ENCODE measurements at regions not wholly inside any gene's neighbourhood (a gene's known extent, or its start where the extent isn't known, plus 50 kb on each side); places are given as distances from the start of the nearest gene placed in this dataset.

DNA sequence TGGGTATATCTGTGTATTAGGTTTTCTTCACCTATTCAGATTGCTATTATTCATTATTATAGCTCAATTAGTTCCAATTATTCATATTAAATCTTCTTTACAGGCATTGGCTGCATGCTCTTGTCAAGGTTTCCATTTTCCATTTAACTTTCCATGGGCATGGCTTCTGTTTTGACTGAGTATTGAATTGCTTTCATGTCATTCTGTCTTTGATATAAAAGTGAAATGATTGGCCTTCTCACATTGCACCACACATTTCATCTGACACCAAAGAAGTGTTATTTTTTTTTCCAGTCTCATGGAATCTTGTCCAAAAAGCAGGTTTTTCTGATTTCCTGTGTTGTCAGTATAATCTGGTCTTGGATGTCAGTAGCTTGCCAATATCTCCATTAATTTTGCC is 1244.3 kb downstream of the RAPGEF2 start:
- TF ChIP-seq TCF7 (CRISPR knock-in tag; IDR thresholded peaks at IDR 0.05; ENCODE audit: low read depth) (no peak), FOXJ3 (CRISPR knock-in tag; IDR thresholded peaks at IDR 0.05; ENCODE audit: borderline replicate concordance) (no peak)
- TF ChIP-seq, protein P1, sequence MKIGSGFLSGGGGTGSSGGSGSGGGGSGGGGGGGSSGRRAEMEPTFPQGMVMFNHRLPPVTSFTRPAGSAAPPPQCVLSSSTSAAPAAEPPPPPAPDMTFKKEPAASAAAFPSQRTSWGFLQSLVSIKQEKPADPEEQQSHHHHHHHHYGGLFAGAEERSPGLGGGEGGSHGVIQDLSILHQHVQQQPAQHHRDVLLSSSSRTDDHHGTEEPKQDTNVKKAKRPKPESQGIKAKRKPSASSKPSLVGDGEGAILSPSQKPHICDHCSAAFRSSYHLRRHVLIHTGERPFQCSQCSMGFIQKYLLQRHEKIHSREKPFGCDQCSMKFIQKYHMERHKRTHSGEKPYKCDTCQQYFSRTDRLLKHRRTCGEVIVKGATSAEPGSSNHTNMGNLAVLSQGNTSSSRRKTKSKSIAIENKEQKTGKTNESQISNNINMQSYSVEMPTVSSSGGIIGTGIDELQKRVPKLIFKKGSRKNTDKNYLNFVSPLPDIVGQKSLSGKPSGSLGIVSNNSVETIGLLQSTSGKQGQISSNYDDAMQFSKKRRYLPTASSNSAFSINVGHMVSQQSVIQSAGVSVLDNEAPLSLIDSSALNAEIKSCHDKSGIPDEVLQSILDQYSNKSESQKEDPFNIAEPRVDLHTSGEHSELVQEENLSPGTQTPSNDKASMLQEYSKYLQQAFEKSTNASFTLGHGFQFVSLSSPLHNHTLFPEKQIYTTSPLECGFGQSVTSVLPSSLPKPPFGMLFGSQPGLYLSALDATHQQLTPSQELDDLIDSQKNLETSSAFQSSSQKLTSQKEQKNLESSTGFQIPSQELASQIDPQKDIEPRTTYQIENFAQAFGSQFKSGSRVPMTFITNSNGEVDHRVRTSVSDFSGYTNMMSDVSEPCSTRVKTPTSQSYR (CRISPR knock-in tag; IDR thresholded peaks at IDR 0.05): no peak
- TF ChIP-seq, protein P2, sequence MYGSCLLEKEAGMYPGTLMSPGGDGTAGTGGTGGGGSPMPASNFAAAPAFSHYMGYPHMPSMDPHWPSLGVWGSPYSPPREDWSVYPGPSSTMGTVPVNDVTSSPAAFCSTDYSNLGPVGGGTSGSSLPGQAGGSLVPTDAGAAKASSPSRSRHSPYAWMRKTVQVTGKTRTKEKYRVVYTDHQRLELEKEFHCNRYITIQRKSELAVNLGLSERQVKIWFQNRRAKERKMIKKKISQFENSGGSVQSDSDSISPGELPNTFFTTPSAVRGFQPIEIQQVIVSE (CRISPR knock-in tag; IDR thresholded peaks at IDR 0.05; ENCODE audit: borderline replicate concordance): no peak
- TF ChIP-seq, protein P3, sequence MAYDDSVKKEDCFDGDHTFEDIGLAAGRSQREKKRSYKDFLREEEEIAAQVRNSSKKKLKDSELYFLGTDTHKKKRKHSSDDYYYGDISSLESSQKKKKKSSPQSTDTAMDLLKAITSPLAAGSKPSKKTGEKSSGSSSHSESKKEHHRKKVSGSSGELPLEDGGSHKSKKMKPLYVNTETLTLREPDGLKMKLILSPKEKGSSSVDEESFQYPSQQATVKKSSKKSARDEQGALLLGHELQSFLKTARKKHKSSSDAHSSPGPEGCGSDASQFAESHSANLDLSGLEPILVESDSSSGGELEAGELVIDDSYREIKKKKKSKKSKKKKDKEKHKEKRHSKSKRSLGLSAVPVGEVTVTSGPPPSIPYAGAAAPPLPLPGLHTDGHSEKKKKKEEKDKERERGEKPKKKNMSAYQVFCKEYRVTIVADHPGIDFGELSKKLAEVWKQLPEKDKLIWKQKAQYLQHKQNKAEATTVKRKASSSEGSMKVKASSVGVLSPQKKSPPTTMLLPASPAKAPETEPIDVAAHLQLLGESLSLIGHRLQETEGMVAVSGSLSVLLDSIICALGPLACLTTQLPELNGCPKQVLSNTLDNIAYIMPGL (CRISPR knock-in tag; IDR thresholded peaks at IDR 0.05): no peak
- TF ChIP-seq, protein P4, sequence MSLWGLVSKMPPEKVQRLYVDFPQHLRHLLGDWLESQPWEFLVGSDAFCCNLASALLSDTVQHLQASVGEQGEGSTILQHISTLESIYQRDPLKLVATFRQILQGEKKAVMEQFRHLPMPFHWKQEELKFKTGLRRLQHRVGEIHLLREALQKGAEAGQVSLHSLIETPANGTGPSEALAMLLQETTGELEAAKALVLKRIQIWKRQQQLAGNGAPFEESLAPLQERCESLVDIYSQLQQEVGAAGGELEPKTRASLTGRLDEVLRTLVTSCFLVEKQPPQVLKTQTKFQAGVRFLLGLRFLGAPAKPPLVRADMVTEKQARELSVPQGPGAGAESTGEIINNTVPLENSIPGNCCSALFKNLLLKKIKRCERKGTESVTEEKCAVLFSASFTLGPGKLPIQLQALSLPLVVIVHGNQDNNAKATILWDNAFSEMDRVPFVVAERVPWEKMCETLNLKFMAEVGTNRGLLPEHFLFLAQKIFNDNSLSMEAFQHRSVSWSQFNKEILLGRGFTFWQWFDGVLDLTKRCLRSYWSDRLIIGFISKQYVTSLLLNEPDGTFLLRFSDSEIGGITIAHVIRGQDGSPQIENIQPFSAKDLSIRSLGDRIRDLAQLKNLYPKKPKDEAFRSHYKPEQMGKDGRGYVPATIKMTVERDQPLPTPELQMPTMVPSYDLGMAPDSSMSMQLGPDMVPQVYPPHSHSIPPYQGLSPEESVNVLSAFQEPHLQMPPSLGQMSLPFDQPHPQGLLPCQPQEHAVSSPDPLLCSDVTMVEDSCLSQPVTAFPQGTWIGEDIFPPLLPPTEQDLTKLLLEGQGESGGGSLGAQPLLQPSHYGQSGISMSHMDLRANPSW (CRISPR knock-in tag; conservative IDR thresholded peaks at IDR 0.05; ENCODE audit: low read depth): no peak
- Mint-ChIP-seq H3K4me3 (no peak overlapping the region), H3K4me1 (no peaks in the 10 kb centered on the region), H3K9me3 (no peaks in the 10 kb centered on the region; the same call in 1 of the 2 replicates), H3K36me3 (no peaks in the 10 kb centered on the region), H3K27me3 (ENCODE audit: low read depth) (no peaks in the 10 kb centered on the region), H3K27ac (no peak overlapping the region)
- ChIA-PET CTCF (no interaction called here), POLR2A (no interaction called here)
- no peak for DNase-seq (ENCODE audit: low spot score)
- ATAC-seq: no peak

DNA sequence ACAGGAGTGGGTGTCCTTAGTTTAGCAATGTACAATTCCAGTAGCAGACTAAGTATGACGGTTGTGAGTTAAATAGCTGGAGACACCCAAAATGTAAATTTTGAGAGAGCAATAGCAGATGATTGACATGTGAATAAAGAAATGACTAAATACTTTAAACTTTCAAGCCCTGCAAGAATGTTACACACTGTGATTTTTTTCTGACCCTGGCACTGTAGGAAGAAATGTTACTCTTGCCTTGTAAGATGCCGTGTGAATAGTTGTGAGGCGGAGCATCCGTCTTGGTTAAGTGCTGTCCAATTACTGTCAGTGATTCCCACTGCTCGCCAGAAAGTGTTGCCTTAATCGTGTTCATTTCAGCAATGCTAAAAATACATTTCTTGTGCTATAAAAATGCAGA is 1248.1 kb downstream of the RAPGEF2 start:
- ATAC-seq: no peak
- H3K9me3 Mint-ChIP-seq: 0 out of 2 replicates have a peak, but pooled peaks cover 2% of the 10 kb centered on the region
- no peaks in the 10 kb centered on the region for H3K36me3 Mint-ChIP-seq
- no peaks in the 10 kb centered on the region for H3K27me3 Mint-ChIP-seq (ENCODE audit: low read depth)
- H3K27ac Mint-ChIP-seq: no peak overlapping the region
- no peaks in the 10 kb centered on the region for H3K4me1 Mint-ChIP-seq
- DNase-seq (ENCODE audit: low spot score): no peak
- ChIA-PET POLR2A (no interaction called here), CTCF (no interaction called here)
- no peak overlapping the region for H3K4me3 Mint-ChIP-seq
- TF ChIP-seq RELA (CRISPR knock-in tag; IDR thresholded peaks at IDR 0.05; ENCODE audit: borderline replicate concordance) (no peak), GTF2I (CRISPR knock-in tag; conservative IDR thresholded peaks at IDR 0.05) (no peak), TP53 (CRISPR knock-in tag; IDR thresholded peaks at IDR 0.05) (no peak), OVOL2 (CRISPR knock-in tag; IDR thresholded peaks at IDR 0.05; ENCODE audit: borderline replicate concordance) (no peak), NFATC4 (CRISPR knock-in tag; IDR thresholded peaks at IDR 0.05) (no peak), CREM (CRISPR knock-in tag; IDR thresholded peaks at IDR 0.05) (no peak), MXD4 (CRISPR knock-in tag; IDR thresholded peaks at IDR 0.05; ENCODE audit: borderline replicate concordance) (no peak), TEAD1 (CRISPR knock-in tag; IDR thresholded peaks at IDR 0.05) (no peak), HMGA2 (CRISPR knock-in tag; IDR thresholded peaks at IDR 0.05) (no peak), PRRX2 (CRISPR knock-in tag; IDR thresholded peaks at IDR 0.05) (no peak), TCF7 (CRISPR knock-in tag; IDR thresholded peaks at IDR 0.05; ENCODE audit: low read depth) (no peak), JAZF1 (CRISPR knock-in tag; IDR thresholded peaks at IDR 0.05) (no peak), SMAD4 (CRISPR knock-in tag; IDR thresholded peaks at IDR 0.05) (no peak), KAT7 (CRISPR knock-in tag; IDR thresholded peaks at IDR 0.05; ENCODE audit: borderline replicate concordance) (no peak), JUN (CRISPR knock-in tag; IDR thresholded peaks at IDR 0.05) (no peak), ZNF219 (CRISPR knock-in tag; IDR thresholded peaks at IDR 0.05; ENCODE audit: borderline replicate concordance) (no peak)
- TF ChIP-seq, protein P5, sequence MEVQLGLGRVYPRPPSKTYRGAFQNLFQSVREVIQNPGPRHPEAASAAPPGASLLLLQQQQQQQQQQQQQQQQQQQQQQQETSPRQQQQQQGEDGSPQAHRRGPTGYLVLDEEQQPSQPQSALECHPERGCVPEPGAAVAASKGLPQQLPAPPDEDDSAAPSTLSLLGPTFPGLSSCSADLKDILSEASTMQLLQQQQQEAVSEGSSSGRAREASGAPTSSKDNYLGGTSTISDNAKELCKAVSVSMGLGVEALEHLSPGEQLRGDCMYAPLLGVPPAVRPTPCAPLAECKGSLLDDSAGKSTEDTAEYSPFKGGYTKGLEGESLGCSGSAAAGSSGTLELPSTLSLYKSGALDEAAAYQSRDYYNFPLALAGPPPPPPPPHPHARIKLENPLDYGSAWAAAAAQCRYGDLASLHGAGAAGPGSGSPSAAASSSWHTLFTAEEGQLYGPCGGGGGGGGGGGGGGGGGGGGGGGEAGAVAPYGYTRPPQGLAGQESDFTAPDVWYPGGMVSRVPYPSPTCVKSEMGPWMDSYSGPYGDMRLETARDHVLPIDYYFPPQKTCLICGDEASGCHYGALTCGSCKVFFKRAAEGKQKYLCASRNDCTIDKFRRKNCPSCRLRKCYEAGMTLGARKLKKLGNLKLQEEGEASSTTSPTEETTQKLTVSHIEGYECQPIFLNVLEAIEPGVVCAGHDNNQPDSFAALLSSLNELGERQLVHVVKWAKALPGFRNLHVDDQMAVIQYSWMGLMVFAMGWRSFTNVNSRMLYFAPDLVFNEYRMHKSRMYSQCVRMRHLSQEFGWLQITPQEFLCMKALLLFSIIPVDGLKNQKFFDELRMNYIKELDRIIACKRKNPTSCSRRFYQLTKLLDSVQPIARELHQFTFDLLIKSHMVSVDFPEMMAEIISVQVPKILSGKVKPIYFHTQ (CRISPR knock-in tag; IDR thresholded peaks at IDR 0.05): no peak
- TF ChIP-seq, protein P4 (CRISPR knock-in tag; conservative IDR thresholded peaks at IDR 0.05; ENCODE audit: low read depth): no peak

Measured in WTC11 (cell line).